Hepatocyte (in vitro differentiated cells): ENCODE measurements at regions not wholly inside any gene's neighbourhood (a gene's known extent, or its start where the extent isn't known, plus 50 kb on each side); places are given as distances from the start of the nearest gene placed in this dataset.

ENCODE experiments used
- CTCF ChIP-seq: fragments of 200-600 bp; sonication (generic); IDR thresholded peaks from 2 replicates; pipeline ENCODE4 v1.5.1; 2016; ENCODE audit warnings: antibody characterized with exemption, mild to moderate bottlenecking; ENCODE audit not compliant: poor library complexity
- EZH2 ChIP-seq: fragments of 200-600 bp; sonication (generic); IDR thresholded peaks from 2 replicates; pipeline ENCODE4 v1.6.1; 2016; ENCODE audit warnings: antibody characterized with exemption, mild to moderate bottlenecking, borderline replicate concordance
- EZH2phosphoT487 ChIP-seq: fragments of 200-600 bp; sonication (generic); IDR thresholded peaks from one replicate; pipeline ENCODE4 v1.6.1; 2018; ENCODE audit warnings: antibody characterized with exemption, mild to moderate bottlenecking, low read depth, moderate library complexity; ENCODE audit not compliant: unreplicated experiment, severe bottlenecking

GRCh38 chr15:35649575-35649974 lies 103.6 kb upstream of the DPH6 start:
- TF ChIP-seq CTCF, result no peak
- no peak for TF ChIP-seq EZH2
- no peak for TF ChIP-seq EZH2phosphoT487
